ENCODE measurements at regions not wholly inside any gene's neighbourhood (a gene's known extent, or its start where the extent isn't known, plus 50 kb on each side); places are given as distances from the start of the nearest gene placed in this dataset.

GRCh38 chr6:22132656-22133055 lies 164.2 kb downstream of the PRL start:
- TF ChIP-seq JUN (IDR thresholded peaks at IDR 0.05; ENCODE audit: borderline replicate concordance, insufficient read depth, insufficient read length, low read depth), result no peak
- TF ChIP-seq POLR2AphosphoS5 (IDR thresholded peaks at IDR 0.05; ENCODE audit: insufficient read depth, low read depth, low read length), result no peak
- TF ChIP-seq EZH2 (IDR thresholded peaks at IDR 0.05; ENCODE audit: borderline replicate concordance, low read depth, low read length, severe bottlenecking), result no peak
- no peak for TF ChIP-seq MAX (IDR thresholded peaks at IDR 0.05; ENCODE audit: insufficient read depth, insufficient read length)
- ChIA-PET CTCF (no interaction called here), POLR2A (no interaction called here)
- Histone ChIP-seq H3K4me3 (replicated peaks in 1 of 3; ENCODE audit: insufficient read depth in 1 of 3, low read depth in 1 of 3, low read length in 3 of 3) (no peak overlapping the region), H2AFZ (ENCODE audit: low read depth, low read length) (no peak overlapping the region), H3K79me2 (ENCODE audit: control insufficient read depth, insufficient read depth, low read length) (no peaks in the 10 kb centered on the region), H3K9ac (replicated peaks; ENCODE audit: extremely low read depth, insufficient read depth, low read length) (no peak overlapping the region), H3K4me1 (ENCODE audit: control insufficient read depth, extremely low read depth, insufficient read depth, low read length) (no peaks in the 10 kb centered on the region), H3K36me3 (ENCODE audit: control insufficient read depth in 2 of 2, extremely low read depth in 1 of 2, insufficient read depth in 2 of 2, low read length in 2 of 2) (no peaks in the 10 kb centered on the region), H3K9me1 (replicated peaks; ENCODE audit: control insufficient read depth, extremely low read depth, insufficient read depth, low read length) (no peaks in the 10 kb centered on the region), H4K20me1 (replicated peaks; ENCODE audit: control insufficient read depth, extremely low read depth, insufficient read depth, low read length) (no peaks in the 10 kb centered on the region), H3K27ac (ENCODE audit: insufficient read depth, low read depth, low read length) (no peak overlapping the region), H3K27me3 (ENCODE audit: control insufficient read depth in 2 of 2, insufficient read depth in 2 of 2, low read length in 2 of 2) (no peaks in the 10 kb centered on the region), H3K9me3 (replicated peaks; ENCODE audit: control insufficient read depth, insufficient read depth, low read length) (no peaks in the 10 kb centered on the region), H3K4me2 (ENCODE audit: insufficient read depth, low read length) (no peak overlapping the region)
- BruUV-seq (replicated peaks), result no TSS peak
- FAIRE-seq (no peak), DNase-seq (ENCODE audit: low read depth, low spot score) (no peak)
- dilution Hi-C loops (cut with MboI; ENCODE audit: extremely low pct_ligation_motif_present, low sequenced_read_pairs), result no loop called here
- intact Hi-C loops (cut with micrococcal nuclease), result no loop called here

GRCh38 chr6:22133357-22133756 lies 163.5 kb downstream of the PRL start:
- Histone ChIP-seq H3K9me1 (replicated peaks; ENCODE audit: control insufficient read depth, extremely low read depth, insufficient read depth, low read length) (no peaks in the 10 kb centered on the region), H4K20me1 (replicated peaks; ENCODE audit: control insufficient read depth, extremely low read depth, insufficient read depth, low read length) (no peaks in the 10 kb centered on the region), H3K4me1 (ENCODE audit: control insufficient read depth, extremely low read depth, insufficient read depth, low read length) (no peaks in the 10 kb centered on the region), H3K4me3 (replicated peaks in 1 of 3; ENCODE audit: insufficient read depth in 1 of 3, low read depth in 1 of 3, low read length in 3 of 3) (no peak overlapping the region), H3K36me3 (ENCODE audit: control insufficient read depth in 2 of 2, extremely low read depth in 1 of 2, insufficient read depth in 2 of 2, low read length in 2 of 2) (no peaks in the 10 kb centered on the region), H2AFZ (ENCODE audit: low read depth, low read length) (no peak overlapping the region), H3K79me2 (ENCODE audit: control insufficient read depth, insufficient read depth, low read length) (no peaks in the 10 kb centered on the region), H3K9ac (replicated peaks; ENCODE audit: extremely low read depth, insufficient read depth, low read length) (no peak overlapping the region), H3K4me2 (ENCODE audit: insufficient read depth, low read length) (no peak overlapping the region), H3K9me3 (replicated peaks; ENCODE audit: control insufficient read depth, insufficient read depth, low read length) (no peaks in the 10 kb centered on the region), H3K27me3 (ENCODE audit: control insufficient read depth in 2 of 2, insufficient read depth in 2 of 2, low read length in 2 of 2) (no peaks in the 10 kb centered on the region), H3K27ac (ENCODE audit: insufficient read depth, low read depth, low read length) (no peak overlapping the region)
- no TSS peak for BruUV-seq (replicated peaks)
- intact Hi-C loops (cut with micrococcal nuclease) (no loop called here), dilution Hi-C loops (cut with MboI; ENCODE audit: extremely low pct_ligation_motif_present, low sequenced_read_pairs) (no loop called here)
- ChIA-PET POLR2A (no interaction called here), CTCF (no interaction called here)
- FAIRE-seq (no peak), DNase-seq (ENCODE audit: low read depth, low spot score) (peak; percentile 36)
- no peak for TF ChIP-seq GATA2 (IDR thresholded peaks at IDR 0.05; ENCODE audit: insufficient read depth, insufficient read length, low read depth, low read length)
- TF ChIP-seq POLR2AphosphoS5 (IDR thresholded peaks at IDR 0.05; ENCODE audit: insufficient read depth, low read depth, low read length), result no peak
- TF ChIP-seq FOS (IDR thresholded peaks at IDR 0.05; ENCODE audit: borderline replicate concordance, insufficient read depth, low read length), result no peak
- TF ChIP-seq CTCF (IDR thresholded peaks at IDR 0.05; ENCODE audit: extremely low read depth in 1 of 2, insufficient read depth in 1 of 2, low read depth in 1 of 2, low read length in 2 of 2), result no peak

Data from endothelial cell of umbilical vein (primary cell).